22Rv1 (cell line): ENCODE measurements at regions not wholly inside any gene's neighbourhood (a gene's known extent, or its start where the extent isn't known, plus 50 kb on each side); places are given as distances from the start of the nearest gene placed in this dataset.

Experiments used
- H3K27ac ChIP-seq: fragments of 450-650 bp; 2 replicates; pipeline ENCODE4 v1.5.1; 2017
- CTCF ChIP-seq: fragments of 450-650 bp; IDR thresholded peaks from 2 replicates; pipeline ENCODE4 v1.5.1; 2017; ENCODE audit warnings: mild to moderate bottlenecking
- ZFX ChIP-seq: fragments of 450-650 bp; IDR thresholded peaks from 2 replicates; pipeline ENCODE4 v1.6.1; 2017; ENCODE audit warnings: antibody characterized with exemption, borderline replicate concordance

GRCh38 chr6:155747491-155747890 is 291.9 kb upstream of the NOX3 start:
- TF ChIP-seq CTCF, result no peak
- TF ChIP-seq ZFX, result no peak
- H3K27ac ChIP-seq, result no peak overlapping the region

GRCh38 chr6:155740781-155741399 is 285.3 kb upstream of the NOX3 start:
- H3K27ac ChIP-seq, result no peak overlapping the region
- no peak for TF ChIP-seq ZFX
- no peak for TF ChIP-seq CTCF

GRCh38 chr6:155738602-155739105 is 283.0 kb upstream of the NOX3 start:
- H3K27ac ChIP-seq, result no peak overlapping the region
- TF ChIP-seq ZFX (no peak), CTCF (no peak)

GRCh38 chr6:155717374-155717773 is 261.7 kb upstream of the NOX3 start:
- no peak for TF ChIP-seq ZFX
- no peak for TF ChIP-seq CTCF
- H3K27ac ChIP-seq, result no peak overlapping the region

DNA sequence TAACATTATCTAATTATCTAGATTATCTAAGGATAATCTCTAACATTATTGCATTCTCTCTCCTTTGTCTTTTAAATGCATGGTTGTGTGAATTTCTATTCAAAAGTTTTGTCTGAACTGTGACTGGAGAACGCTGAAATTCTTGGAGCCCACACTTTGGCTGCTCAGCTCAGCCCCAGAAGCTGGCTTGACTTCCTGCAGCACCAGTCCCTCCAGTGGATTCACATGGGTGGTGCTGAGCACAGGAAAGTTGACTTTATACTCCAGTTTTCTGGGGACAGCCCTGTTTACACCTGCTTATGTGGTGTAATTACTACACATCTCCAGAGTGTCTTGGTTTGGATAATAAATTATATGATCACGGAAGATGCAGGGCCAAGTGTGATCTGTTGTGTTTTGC is 255.1 kb upstream of the NOX3 start:
- TF ChIP-seq ZFX (no peak), CTCF (no peak)
- no peak overlapping the region for H3K27ac ChIP-seq

DNA sequence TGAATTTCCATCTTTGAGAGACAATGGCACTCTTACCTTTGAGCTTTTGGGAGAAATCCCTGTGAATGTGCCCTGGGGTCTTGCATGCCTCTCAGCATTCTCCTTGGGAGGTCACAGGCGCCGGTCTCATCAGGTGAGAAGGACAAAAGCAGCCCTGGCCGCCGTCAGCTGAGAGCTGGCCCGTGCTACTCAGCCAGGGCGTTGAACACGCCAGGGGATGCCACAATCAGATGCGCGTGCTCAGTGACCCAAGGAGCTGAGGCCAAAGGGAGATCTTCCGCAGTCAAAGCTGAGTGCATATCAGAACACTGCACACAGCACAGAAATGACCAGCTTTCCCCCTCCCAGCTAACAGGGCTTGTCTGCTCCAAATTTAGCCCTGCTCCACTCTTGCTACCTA is 253.6 kb upstream of the NOX3 start:
- TF ChIP-seq CTCF (no peak), ZFX (no peak)
- H3K27ac ChIP-seq, result no peak overlapping the region

- no peak overlapping the region for H3K27ac ChIP-seq
- TF ChIP-seq ZFX, result no peak
- no peak for TF ChIP-seq CTCF
Measured at GRCh38 chr6:155708100-155708499, 252.5 kb upstream of the NOX3 start.
